ENCODE measurements at regions not wholly inside any gene's neighbourhood (a gene's known extent, or its start where the extent isn't known, plus 50 kb on each side); places are given as distances from the start of the nearest gene placed in this dataset.

GRCh38 chr3:20588781-20589180, 402.8 kb upstream of the SGO1 start:
- no peak for TF ChIP-seq CTCF (IDR thresholded peaks at IDR 0.05)
- no peak for TF ChIP-seq POLR2A (IDR thresholded peaks at IDR 0.05)
